ENCODE measurements at regions not wholly inside any gene's neighbourhood (a gene's known extent, or its start where the extent isn't known, plus 50 kb on each side); places are given as distances from the start of the nearest gene placed in this dataset.
"Not testable (repeated sequence)": the region's sequence is repeated elsewhere in the genome, so short reads cannot be mapped to it uniquely, and the experiment has no call there.

- intact Hi-C loops (cut with DNase I): no loop called here
- H3K4me3 ChIP-seq: no peak overlapping the region
- no peaks in the 10 kb centered on the region for H3K4me1 ChIP-seq
- no peaks in the 10 kb centered on the region for H3K9me3 ChIP-seq
- no peak overlapping the region for H3K27ac ChIP-seq
- no peak for TF ChIP-seq CTCF (IDR thresholded peaks at IDR 0.05)
- no peaks in the 10 kb centered on the region for H3K27me3 ChIP-seq
- DNase-seq: no peak
- H3K9ac ChIP-seq (ENCODE audit: low read depth in 2 of 2, low read length in 2 of 2): no peak overlapping the region
- H3K36me3 ChIP-seq: no peaks in the 10 kb centered on the region
Observed at GRCh38 chr7:20083781-20084180, 133.4 kb downstream of the MACC1 start.

GRCh38 chr7:20079080-20079479 is 138.1 kb downstream of the MACC1 start:
- DNase-seq: no peak
- TF ChIP-seq CTCF (IDR thresholded peaks at IDR 0.05): no peak
- no peak overlapping the region for H3K9ac ChIP-seq (ENCODE audit: low read depth in 2 of 2, low read length in 2 of 2)
- no peak overlapping the region for H3K4me3 ChIP-seq
- H3K9me3 ChIP-seq: no peaks in the 10 kb centered on the region
- H3K4me1 ChIP-seq: no peaks in the 10 kb centered on the region
- H3K36me3 ChIP-seq: no peaks in the 10 kb centered on the region
- H3K27ac ChIP-seq: no peak overlapping the region
- H3K27me3 ChIP-seq: no peaks in the 10 kb centered on the region
- intact Hi-C loops (cut with DNase I): no loop called here

GRCh38 chr7:20076835-20077234 is 140.3 kb downstream of the MACC1 start:
- no peaks in the 10 kb centered on the region for H3K36me3 ChIP-seq
- H3K27ac ChIP-seq: no peak overlapping the region
- no peaks in the 10 kb centered on the region for H3K4me1 ChIP-seq
- no peak for TF ChIP-seq CTCF (IDR thresholded peaks at IDR 0.05)
- H3K9me3 ChIP-seq: no peaks in the 10 kb centered on the region
- no peak for DNase-seq
- H3K9ac ChIP-seq (ENCODE audit: low read depth in 2 of 2, low read length in 2 of 2): no peak overlapping the region
- no peaks in the 10 kb centered on the region for H3K27me3 ChIP-seq
- no peak overlapping the region for H3K4me3 ChIP-seq
- intact Hi-C loops (cut with DNase I): no loop called here

- H3K9ac ChIP-seq (ENCODE audit: low read depth in 2 of 2, low read length in 2 of 2): no peak overlapping the region
- no peak overlapping the region for H3K27ac ChIP-seq
- no peak for TF ChIP-seq CTCF (IDR thresholded peaks at IDR 0.05)
- no peaks in the 10 kb centered on the region for H3K27me3 ChIP-seq
- H3K4me3 ChIP-seq: no peak overlapping the region
- no peaks in the 10 kb centered on the region for H3K4me1 ChIP-seq
- no peaks in the 10 kb centered on the region for H3K36me3 ChIP-seq
- H3K9me3 ChIP-seq: no peaks in the 10 kb centered on the region
- intact Hi-C loops (cut with DNase I): no loop called here
- DNase-seq: no peak
Observed at GRCh38 chr7:20075992-20076820, 141.0 kb downstream of the MACC1 start.

GRCh38 chr7:20075440-20075839 is 141.7 kb downstream of the MACC1 start:
- no peak overlapping the region for H3K27ac ChIP-seq
- intact Hi-C loops (cut with DNase I): no loop called here

GRCh38 chr7:20068004-20068403 is 149.2 kb downstream of the MACC1 start:
- H3K9ac ChIP-seq (ENCODE audit: low read depth in 2 of 2, low read length in 2 of 2); H3K4me3 ChIP-seq; H3K4me1 ChIP-seq; H3K27ac ChIP-seq; H3K36me3 ChIP-seq; DNase-seq; H3K9me3 ChIP-seq; intact Hi-C loops (cut with DNase I); H3K27me3 ChIP-seq: not testable (repeated sequence)

More at GRCh38 chr7:20075440-20075839, 141.7 kb downstream of the MACC1 start:
- Histone ChIP-seq H3K27me3 (no peaks in the 10 kb centered on the region), H3K4me1 (no peaks in the 10 kb centered on the region), H3K4me3 (no peak overlapping the region), H3K9me3 (no peaks in the 10 kb centered on the region), H3K36me3 (no peaks in the 10 kb centered on the region), H3K9ac (ENCODE audit: low read depth in 2 of 2, low read length in 2 of 2) (no peak overlapping the region)
- TF ChIP-seq CTCF (IDR thresholded peaks at IDR 0.05): no peak
- no peak for DNase-seq
